Stimulated activated CD8-positive, alpha-beta memory T cell treated with anti-CD3 and anti-CD28 coated beads, Interleukin-7, amount 100 ng/mL, for 24 hours (primary cell): ENCODE measurements at regions not wholly inside any gene's neighbourhood (a gene's known extent, or its start where the extent isn't known, plus 50 kb on each side); places are given as distances from the start of the nearest gene placed in this dataset.

Experiments used
- DNase-seq: peaks from one replicate; pipeline ENCODE4 v3.0.0-alpha.2; 2020; ENCODE audit warnings: low read depth

DNA sequence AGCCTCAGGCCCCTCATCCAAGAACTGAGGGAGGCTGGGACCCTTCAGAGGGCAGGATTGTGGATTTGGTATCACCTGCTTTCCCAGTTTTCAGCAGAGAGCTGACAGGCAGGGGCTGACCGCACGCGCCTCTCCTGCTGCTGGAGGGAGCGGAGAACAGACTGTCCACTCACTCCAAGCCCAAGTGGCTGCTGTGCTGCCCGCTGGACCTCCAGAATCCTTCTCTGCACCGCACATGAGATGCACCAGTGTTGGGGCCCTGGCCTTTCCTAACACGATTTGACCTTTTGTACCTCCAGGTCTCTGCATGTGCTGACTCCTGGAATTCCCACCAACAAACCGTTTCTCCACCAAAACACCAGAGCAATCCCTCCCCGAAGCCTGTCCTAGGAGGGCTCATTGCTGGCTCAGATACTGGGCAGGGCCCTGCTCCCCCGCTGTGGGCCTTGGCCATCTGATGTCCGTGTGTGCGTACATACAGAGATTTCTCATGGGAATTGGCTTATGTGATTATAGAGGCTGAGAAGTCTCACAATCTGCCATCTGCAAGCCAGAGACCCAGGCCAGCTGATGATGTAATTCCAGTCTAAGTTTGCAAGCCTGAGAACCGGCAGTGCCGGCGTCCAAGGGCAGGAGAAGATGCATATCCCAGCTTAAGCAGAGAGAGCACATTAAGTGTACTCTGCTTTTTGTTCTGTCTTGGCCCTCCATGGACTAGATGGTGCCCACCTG lies 141.7 kb downstream of the GADD45G start:
- no peak for DNase-seq

DNA sequence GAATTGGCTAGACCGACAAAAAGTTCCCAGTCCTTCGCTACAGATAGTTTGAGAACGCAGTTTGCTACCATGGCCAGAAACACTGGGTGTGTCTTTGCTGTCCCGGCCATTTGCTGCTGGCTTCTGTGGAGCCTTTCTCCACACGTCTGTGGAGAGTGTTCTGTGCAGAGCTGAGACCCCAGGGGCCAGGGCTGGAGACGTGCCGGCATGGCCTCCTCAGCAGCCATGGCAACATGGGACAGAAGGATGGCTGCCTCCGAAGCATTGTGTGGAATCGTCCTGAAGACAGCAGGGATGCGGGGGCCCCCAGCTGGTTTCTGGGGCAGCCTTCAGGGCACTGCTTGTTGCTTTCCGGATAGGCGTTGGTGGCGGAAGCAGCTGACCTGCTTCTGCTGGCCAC lies 142.8 kb downstream of the GADD45G start:
- no peak for DNase-seq

DNA sequence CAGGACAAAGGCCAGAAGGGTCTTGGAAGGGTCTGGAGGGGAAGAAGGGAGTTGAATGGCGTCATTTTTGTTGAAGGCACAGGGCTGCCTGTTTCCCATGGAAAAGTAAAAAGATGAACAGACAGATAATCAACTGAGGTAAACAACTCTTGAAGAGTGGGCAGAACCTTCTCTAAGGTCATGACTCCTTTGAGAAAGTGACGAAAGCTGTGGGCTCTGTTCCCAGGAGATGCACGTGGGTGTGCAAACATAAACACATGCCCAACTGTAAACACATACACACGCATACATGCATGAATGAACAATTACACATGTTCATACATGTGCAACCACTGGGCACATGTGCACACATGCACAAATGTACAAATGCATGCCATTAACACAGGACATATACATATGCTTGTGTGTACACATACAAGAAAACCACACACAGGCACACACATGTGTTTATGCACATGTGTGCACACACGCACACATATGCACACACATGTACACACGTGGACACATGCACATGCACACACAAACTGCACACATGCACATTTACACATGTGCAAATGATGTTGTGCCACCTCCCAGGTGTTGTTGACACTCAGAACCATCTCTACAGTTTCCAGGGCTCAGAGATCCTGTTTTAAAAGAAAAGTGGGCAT lies 143.3 kb downstream of the GADD45G start:
- DNase-seq = no peak

DNA sequence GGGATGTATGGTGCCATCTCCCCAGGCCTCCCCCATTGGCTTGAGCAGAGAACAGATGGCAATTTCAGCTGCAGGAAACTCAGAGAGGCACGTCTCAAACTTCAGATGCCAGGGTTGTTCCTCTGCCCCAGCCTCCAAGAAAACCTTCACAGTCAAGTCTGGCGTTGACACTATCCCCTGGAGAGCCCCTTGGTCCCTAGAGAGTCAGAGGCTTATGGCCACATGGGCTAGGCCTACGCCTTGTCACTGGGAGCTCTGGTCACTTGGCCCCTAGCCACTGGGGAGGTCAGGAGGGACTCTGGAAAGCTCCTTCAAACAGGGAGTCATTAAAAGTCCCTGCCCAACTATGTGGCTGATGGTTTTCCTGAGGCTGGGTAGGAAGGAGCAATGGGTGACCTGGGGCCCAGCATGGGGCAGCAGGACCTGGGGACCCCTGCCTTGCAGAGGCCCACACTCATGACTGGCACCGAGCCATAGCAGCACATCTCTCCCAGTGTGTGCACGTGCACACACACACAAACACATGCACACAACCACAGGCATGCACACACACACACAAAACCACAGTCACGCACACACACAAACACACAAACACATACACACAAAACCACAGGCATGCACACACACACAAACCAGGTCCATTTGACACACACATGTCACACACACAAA lies 144.2 kb downstream of the GADD45G start:
- DNase-seq = no peak

DNA sequence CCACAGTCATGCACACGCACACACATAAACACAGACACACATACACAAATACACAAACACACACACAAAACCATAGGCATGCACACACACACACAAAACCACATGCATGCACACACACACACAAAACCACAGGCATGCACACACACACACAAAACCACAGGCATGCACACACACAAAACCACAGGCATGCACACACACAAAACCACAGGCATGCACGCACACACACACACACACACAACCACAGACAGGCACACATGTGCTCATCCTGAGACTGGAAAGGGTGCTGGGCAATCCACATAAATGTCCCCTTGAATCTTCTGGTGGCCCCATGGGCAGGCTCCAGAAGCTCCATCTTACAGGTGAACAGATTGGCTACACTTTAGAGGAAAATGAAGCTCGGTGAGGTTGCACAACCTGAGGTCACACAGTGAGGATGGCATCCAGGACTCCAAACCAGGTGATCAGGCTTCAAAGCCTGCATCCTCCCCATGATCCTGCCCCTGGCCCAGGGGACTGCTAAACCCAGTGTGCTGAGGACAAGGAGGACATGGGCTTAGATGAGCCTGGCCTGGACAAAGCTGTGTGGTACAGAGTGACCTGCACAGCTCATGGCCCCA lies 144.8 kb downstream of the GADD45G start:
- no peak for DNase-seq

DNA sequence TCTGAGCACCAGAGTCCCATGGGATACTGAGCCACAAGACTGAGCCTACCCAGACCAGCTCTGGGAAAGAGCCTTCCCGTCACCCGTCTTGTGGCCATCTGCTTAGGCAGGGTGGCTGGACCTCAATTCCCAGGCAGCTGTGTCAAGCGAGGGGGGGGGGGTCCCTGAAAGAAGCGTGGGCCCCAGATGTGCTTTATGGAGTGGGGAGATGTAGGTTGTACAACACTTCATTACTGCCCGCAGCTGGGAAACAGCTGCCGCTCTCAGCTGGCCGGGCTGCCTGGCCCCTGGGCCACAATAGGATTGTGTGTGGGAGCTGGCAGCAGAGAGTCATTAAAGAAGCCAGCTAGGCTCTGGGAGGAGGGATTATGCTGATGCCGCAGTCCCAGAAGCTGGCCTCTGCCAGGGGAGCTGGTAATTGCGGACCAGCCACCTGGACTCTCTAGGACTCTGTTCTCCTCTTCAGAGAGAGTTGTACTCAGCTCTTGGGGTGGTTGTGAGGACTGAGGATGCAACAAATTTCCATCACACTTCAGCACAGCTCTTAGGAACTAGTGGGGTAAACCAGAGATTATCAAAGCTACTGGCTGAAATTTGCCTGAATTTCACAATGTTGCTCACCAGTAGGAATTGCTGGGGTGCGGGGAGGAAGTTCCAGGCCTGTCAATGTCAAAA lies 145.4 kb downstream of the GADD45G start:
- no peak for DNase-seq

DNA sequence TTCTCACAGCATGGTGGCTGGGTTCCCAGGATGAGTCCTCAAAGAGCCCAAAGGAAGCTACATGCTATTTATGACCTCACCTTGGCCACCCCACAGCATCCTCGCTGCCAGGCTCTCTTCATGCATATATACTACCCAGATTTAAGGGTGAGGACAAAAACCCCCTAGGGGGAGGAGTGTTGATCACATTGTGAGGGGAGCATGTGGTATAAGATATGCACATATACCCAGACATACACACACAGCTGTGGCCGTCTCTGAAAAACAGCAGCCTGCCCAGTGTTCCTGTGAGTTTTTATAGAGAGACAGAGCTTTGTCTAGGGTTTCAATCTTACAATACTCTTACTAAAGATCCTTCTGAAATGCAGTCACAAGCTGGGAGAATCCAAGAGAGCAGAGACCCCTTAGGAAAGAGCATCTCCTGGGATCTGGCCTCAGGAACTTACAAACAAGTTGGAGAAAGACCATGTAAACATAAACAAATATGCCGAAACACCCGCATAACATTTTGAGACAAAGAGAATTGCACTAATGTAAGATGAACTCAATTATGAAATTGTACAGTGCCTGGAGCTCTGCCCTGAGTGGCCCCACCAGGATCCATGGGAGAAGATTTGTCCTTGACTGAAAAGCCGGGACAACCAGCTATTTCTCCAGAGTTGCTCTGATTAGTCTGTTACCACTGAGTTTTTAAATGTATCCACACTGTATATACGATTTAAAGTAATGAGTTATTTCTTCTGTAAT lies 146.4 kb downstream of the GADD45G start:
- DNase-seq = no peak

DNA sequence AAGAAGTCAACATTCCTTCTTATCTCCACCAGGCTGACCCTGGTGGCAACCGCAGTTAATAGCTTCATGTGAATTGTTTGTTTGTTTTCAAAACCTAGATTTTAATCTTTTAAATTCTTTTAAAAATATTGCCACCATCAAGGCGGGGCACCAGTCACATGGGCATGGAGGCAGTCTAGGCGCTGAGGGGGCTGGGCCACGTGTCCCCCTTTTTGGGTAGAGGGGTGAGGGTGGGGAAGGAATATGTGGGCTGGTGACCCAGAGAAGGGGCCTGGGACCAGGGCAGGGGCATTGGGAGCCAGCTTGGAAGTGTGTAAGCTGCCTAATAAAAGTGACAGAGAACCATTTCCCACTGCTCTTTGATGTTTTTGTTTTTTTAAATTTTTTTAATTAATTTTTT lies 147.3 kb downstream of the GADD45G start:
- DNase-seq = no peak

DNA sequence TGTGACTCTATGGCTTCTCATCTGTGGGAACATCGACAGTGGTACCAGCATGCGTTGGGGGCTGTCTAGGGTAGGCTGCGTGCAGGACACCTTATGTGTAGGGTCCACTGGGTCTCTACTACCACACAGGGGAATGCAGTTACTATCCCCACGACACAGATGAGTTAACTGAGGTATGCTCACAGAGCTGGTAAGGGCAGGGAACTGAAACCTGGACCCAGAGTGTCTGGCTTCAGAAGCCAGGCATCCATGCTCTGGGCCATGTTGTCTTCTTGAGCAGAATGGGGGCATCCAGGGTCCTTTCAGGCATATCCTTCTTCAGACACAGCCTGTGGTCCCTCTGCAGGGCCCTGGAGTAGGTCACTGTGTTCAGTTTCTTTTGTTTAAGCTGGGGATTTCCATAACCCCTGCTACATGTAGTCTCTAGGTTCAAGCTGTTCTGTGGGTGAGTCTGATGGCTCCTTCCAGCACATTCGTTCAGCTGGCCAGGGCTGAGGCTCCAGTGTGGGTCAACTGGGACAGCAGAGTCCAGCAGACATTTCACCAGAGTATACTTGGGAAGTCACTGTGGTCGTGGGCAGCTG lies 148.8 kb downstream of the GADD45G start:
- no peak for DNase-seq

DNA sequence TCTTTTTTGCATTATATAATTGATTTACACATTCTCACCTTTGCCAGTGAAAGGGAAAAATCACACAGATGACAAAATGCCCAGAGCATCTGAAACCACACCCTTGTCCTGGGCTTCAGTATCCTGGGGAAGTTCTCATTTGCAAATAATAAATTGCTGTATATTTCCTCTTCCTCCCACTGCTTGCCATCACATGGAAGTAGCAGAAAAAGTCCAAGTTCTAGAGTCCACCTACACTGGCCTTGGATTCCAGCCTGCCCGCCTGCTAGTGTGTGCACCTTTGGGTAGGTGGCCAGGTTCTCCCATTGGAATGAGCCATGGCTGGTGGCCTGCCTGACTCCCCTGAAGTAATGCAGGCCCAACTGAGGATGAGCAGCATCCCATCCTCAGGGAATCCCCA lies 149.4 kb downstream of the GADD45G start:
- DNase-seq = no peak

DNA sequence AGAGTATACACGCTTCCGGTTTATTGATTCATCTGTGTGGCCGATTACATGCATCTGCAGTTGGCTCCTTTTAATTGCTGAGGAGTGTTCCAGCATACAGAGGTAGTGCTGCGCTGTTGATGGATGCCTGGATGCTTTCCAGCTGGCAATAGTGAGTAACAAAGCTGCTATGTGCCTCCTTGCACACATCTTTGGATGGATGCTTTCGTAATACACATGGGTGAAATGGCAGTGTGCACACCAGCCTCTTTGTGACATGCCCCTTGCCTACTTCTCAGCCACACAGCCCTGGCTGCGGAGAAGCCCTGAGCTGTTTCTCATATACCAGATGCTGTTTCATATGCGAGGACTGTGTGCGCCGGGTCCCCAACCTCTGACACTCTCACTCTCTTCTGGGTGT lies 151.0 kb downstream of the GADD45G start:
- no peak for DNase-seq

DNA sequence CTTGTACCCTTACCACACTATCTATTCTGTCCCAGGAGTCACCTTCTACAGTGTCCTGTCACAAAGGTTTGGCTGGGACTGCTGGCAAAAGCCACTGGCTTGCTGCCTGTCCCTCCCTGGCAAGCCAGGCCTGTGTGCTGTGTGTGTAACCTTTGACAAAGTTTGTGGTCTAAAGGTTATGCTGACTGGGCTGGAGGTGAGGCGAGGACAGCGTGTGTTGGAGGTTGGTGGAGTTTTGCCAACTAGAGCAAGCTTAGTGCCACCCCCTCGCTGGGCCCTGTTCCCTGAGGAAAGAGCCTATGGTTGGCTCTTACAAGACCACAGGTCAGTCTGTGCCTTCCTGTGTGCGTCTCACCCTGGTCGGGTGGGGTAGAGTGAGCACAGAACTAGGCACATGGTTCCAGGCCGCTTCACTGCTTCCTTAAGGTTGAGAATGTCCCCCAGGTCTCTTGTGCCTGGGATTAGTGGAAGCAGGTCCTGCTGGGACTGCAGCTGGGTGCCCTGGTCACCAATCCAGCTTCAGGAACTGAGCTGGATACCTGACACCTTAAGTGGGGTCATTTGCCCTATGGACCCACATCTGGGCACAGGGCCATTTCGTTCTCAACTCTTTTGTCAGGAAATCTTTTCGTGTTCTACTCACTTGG lies 152.2 kb downstream of the GADD45G start:
- no peak for DNase-seq

DNA sequence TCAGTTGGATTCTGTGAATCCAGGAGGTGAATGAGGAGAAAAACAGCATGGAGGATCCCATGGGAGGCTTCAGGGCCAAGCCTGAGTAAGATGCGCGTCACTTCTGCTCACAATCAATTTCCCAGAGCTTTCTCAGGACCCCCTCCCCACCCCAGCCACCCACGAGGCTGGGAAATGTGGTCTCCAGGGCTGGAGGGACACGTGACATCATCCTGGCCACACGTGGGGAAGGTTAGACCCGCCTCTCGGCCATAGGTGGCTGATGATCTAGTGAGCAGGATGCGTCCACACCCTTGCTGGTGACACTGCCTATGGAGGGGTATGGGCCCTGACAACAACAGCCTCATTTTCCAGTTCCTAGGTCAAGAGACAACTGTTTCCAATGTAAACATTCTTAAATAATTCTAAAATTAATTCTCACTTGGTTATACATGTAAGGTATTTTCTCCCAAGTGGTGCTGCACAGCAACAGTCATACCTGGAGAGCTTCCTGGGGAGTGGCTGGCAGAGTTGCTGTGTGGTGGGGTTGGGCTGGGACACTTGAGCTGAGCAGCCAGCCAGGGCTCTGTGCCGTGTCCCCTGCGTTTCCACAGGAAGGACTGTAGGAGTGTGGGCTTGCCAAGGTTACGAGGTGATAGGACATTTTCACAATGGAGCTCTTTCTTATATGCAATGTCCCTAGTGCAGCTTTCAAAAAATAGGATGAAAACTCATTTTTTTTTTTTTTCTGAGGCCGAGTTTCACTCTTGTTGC lies 153.1 kb downstream of the GADD45G start:
- DNase-seq = no peak

DNA sequence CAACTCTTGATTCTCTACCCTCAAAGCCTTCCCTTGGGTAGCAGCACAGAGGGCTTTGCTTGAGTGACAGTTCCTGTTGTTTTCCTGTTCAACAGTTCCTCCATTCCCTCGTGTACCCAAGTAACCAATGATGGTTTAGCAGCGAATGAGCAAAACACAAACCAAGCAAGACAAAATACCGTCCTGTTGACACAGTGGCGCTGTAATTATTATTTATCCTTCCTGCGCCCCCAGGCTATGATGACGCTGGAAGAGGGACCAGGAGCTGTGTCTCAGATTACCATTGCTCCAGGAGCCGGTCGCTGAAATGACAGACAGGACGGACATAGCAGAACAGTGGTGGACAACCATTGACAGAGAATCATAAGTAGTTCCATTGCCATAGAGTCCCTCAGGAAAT lies 154.8 kb downstream of the GADD45G start:
- no peak for DNase-seq

DNA sequence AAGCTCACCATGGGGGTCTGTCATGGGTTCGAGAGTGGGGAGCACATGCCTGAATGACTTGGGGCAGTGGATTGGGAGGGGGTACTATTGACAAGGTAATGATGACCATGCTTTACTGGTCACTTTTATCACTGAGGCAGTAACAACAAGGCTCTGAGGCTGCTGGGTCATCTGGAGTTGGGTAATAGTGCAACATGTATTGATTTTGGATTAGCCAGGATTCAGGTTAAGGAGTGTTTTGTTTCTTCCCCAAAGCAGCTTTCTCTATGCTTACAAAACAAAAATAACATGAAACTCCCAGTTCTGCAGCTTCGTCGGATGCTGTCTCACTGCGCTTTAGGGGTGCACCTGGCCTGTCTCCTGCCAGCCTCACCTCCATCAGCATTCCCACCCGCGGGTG lies 155.3 kb downstream of the GADD45G start:
- no peak for DNase-seq

DNA sequence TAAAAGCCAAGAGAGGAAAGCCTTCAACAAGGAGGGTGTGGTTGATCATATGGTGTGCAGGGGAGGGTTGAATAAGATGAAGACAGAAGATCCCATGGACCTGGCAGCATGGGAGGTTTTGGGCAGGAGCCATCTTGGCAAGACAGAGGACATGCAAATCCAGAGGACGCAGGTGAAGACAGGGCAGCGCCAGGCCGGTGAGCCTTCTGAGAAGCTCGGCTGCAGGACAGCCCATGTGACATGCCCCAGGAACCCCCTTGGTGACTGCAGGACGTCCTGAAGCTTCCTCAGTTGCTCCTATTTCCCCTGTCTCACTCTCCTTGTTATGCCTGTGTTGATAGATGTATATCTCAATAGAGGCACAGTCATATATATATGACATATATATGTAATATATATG lies 159.4 kb downstream of the GADD45G start:
- no peak for DNase-seq

DNA sequence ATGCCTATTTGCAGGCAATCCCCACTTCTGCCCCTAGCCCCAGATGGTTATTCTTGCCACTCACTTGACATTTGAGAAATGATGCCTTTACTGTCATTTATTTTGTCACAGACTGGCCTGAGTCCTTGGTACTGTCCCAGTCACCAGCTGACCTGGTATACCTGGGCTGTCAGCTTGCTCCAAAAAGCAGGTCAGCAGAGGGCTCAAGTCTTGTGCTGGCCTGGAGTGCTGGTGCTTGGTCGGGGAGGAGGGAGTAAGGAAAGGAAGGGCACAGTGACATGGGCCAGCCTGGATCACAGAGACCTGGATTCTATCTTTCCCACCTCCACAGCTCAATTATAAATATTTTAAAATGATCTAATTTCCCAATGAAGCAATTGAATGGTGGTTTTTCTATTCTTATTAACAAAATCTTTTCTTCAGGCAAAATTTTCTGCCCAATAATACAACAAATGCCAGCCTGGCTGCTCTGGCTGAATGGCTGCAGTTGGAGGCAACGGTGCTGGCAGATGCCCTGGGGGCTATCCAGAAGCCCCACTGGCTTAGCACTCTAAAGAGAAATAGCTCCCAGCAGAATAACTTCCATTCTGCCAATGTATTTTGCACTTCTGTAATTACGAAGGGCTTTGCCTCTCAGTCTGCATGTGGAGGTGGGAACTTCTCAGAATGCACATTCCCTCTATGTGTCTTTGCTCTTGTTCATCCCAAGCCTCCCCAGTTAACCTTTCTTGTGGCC lies 160.6 kb downstream of the GADD45G start:
- no peak for DNase-seq

DNA sequence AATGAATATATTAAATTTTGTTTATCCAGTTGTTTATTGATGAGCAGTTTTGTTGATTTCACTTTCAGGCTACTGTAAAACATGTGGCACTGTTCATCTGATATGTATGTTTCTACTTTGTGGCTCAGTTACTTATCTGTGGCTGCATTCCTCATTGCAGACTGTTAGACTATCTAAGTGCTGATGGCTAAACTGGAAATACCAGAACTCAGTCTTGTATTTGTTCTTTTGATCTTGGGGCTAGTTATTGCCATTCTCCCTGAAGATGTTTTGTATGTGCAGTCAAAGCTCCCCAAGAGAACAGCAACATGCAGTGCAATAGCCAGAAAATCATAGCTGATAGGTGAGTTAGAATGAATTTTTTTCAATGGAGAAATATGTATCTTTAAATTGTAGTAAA lies 162.2 kb downstream of the GADD45G start:
- no peak for DNase-seq

DNA sequence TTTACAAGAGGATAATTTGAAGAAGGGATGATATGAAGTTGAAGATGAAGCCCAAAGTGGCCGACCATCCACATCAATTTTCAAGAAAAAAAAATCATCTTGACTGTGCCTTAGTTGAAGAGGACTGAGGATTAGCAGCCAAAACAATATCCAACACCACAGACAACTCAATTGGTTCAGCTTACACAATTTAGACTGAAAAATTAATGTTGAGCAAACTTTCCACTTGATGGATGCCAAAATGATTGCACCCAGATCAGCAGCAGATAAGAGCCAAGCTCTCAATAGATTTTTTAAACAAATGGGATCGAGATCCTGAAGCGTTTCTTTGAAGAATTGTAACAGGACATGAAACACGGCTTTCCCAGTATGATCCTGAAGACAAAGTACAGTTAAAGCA lies 163.2 kb downstream of the GADD45G start:
- no peak for DNase-seq
